Lower leg skin (tissue), 3 donors: ENCODE measurements at regions not wholly inside any gene's neighbourhood (a gene's known extent, or its start where the extent isn't known, plus 50 kb on each side); places are given as distances from the start of the nearest gene placed in this dataset.

Source experiments
- CTCF ChIP-seq, 3 donors: fragments of 450-650 bp; IDR thresholded peaks; one replicate each; pipeline ENCODE4 v1.5.1; 2016; ENCODE audit warnings: antibody characterized with exemption in 3 of 3, mild to moderate bottlenecking in 3 of 3, moderate library complexity in 2 of 3
- POLR2A ChIP-seq, 2 donors: fragments of 450-650 bp; IDR thresholded peaks; one replicate each; pipeline ENCODE4 v1.6.1; 2016 to 2017; ENCODE audit warnings: antibody characterized with exemption in 2 of 2, mild to moderate bottlenecking in 1 of 2, moderate library complexity in 1 of 2

- TF ChIP-seq CTCF (IDR thresholded peaks at IDR 0.05) (no peak), POLR2A (IDR thresholded peaks at IDR 0.05) (no peak)
Observed at GRCh38 chr18:57965246-57965645, 78.8 kb upstream of the NEDD4L start.
